HCT116 (cell line): ENCODE measurements at regions not wholly inside any gene's neighbourhood (a gene's known extent, or its start where the extent isn't known, plus 50 kb on each side); places are given as distances from the start of the nearest gene placed in this dataset.

Experiments used
- ATAC-seq: fragments of 200-7000 bp; cut with Tn5 transposase; 2 replicates; pipeline ENCODE4 v1.9.1; 2020; ENCODE audit warnings: mild to moderate bottlenecking, moderate library complexity
- BruUV-seq: library from RNA; stranded (reverse); fragments of 400-500 nt; replicated peaks from 2 replicates; lab custom pipeline; 2021; lab: Mats Ljungman, UMichigan
- CTCF ChIA-PET: fragments of 300-600 bp; sonication (Branson Sonifier 250); formaldehyde crosslinking; loops from one replicate; lab custom pipeline; 2021; ENCODE audit warnings: antibody characterized with exemption; lab: Charles Lee
- POLR2A ChIA-PET: fragments of 300-600, 350-600 bp; sonication (Branson Sonifier 250); formaldehyde crosslinking; loops from one replicate; lab custom pipeline; 2021; ENCODE audit warnings: antibody characterized with exemption; lab: Charles Lee
- RAD21 ChIA-PET, 2 experiments: fragments of 300-600 bp; sonication (Branson Sonifier 250); formaldehyde crosslinking; loops; one replicate each; lab custom pipeline; 2023; ENCODE audit warnings: low total read pairs in 2 of 2; ENCODE audit not compliant: uncharacterized antibody in 2 of 2, unreplicated experiment in 2 of 2, low non-redundant PET in 1 of 2; lab: Charles Lee
- DNase-seq: peaks from one replicate; pipeline ENCODE4 v3.0.0-alpha.2; 2010; ENCODE audit warnings: low read depth, low spot score
- H2AFZ ChIP-seq: fragments of 200-600 bp; shearing (Covaris generic), sonication (generic); 2 replicates; pipeline ENCODE4 v1.6.1; 2017; ENCODE audit warnings: low read depth, mixed run types, mixed read lengths, antibody characterized with exemption, low read length; ENCODE audit not compliant: poor library complexity, severe bottlenecking
- H3K27ac ChIP-seq: 2 replicates; pipeline ENCODE4 v1.5.1; 2012; ENCODE audit warnings: low read depth, low read length
- H3K27me3 ChIP-seq: fragments of 200-600 bp; sonication (generic); 2 replicates; pipeline ENCODE4 v1.6.1; 2016; ENCODE audit warnings: mixed run types, low read length, mixed read lengths; ENCODE audit not compliant: insufficient read depth
- H3K36me3 ChIP-seq, 2 experiments: fragments of 200-500 bp in 1 of 2; fragments of 200-600 bp in 1 of 2; sonication (Bioruptor generic) in 1 of 2; sonication (generic) in 1 of 2; 2 replicates each; pipeline versions ENCODE4 v1.5.1 to v1.6.1; 2014 to 2016; ENCODE audit warnings: low read length in 2 of 2, inconsistent platforms in 1 of 2, mixed read lengths in 1 of 2, mixed run types in 1 of 2; ENCODE audit not compliant: insufficient read depth in 2 of 2, control insufficient read depth in 1 of 2
- H3K4me1 ChIP-seq, 2 experiments: fragments of 200-600 bp in 1 of 2; sonication (generic) in 1 of 2; 2 replicates each; pipeline versions ENCODE4 v1.5.1 to v1.6.1; 2012 to 2017; ENCODE audit warnings: low read length in 2 of 2, inconsistent platforms in 1 of 2, mild to moderate bottlenecking in 1 of 2, mixed read lengths in 1 of 2, mixed run types in 1 of 2, moderate library complexity in 1 of 2; ENCODE audit not compliant: insufficient read depth in 2 of 2, control insufficient read depth in 1 of 2
- H3K4me2 ChIP-seq: fragments of 200-600 bp; sonication (generic); 2 replicates; pipeline ENCODE4 v1.6.1; 2017; ENCODE audit warnings: mixed run types, low read length, mixed read lengths
- H3K4me3 ChIP-seq, 2 experiments: fragments of 200-600 bp in 1 of 2; sonication (generic) in 1 of 2; replicated peaks in 1 of 2; 2 replicates each; pipeline ENCODE4 v1.5.1; 2011 to 2016; ENCODE audit warnings: low read length in 2 of 2, control low read depth in 1 of 2, low read depth in 1 of 2, mild to moderate bottlenecking in 1 of 2, mixed read lengths in 1 of 2, mixed run types in 1 of 2
- H3K79me2 ChIP-seq: fragments of 200-600 bp; sonication (generic); 2 replicates; pipeline ENCODE4 v1.6.1; 2017; ENCODE audit warnings: mild to moderate bottlenecking, mixed run types, low read length, moderate library complexity, mixed read lengths; ENCODE audit not compliant: insufficient read depth
- H3K9ac ChIP-seq: fragments of 200-600 bp; sonication (generic); 2 replicates; pipeline ENCODE4 v1.6.1; 2016; ENCODE audit warnings: low read length, mixed read lengths
- H3K9me2 ChIP-seq: fragments of 200-600 bp; sonication (generic), shearing (Covaris generic); 2 replicates; pipeline ENCODE4 v1.6.1; 2017; ENCODE audit warnings: mixed run types, mild to moderate bottlenecking, moderate library complexity; ENCODE audit not compliant: insufficient read depth
- H3K9me3 ChIP-seq, 2 experiments: fragments of 200-500 bp in 1 of 2; fragments of 200-600 bp in 1 of 2; sonication (Bioruptor generic) in 1 of 2; sonication (generic) in 1 of 2; 2 replicates each; pipeline ENCODE4 v1.6.1; 2014 to 2017; ENCODE audit warnings: low read length in 2 of 2, mixed read lengths in 2 of 2, inconsistent platforms in 1 of 2, low read depth in 1 of 2, mild to moderate bottlenecking in 1 of 2, mixed run types in 1 of 2, moderate library complexity in 1 of 2; ENCODE audit not compliant: control insufficient read depth in 1 of 2, insufficient read depth in 1 of 2
- H4K20me1 ChIP-seq: fragments of 200-600 bp; sonication (generic), shearing (Covaris generic); 2 replicates; pipeline ENCODE4 v1.6.1; 2017; ENCODE audit warnings: mixed run types, mild to moderate bottlenecking, moderate library complexity; ENCODE audit not compliant: insufficient read depth
- FOSL1 ChIP-seq: IDR thresholded peaks from 2 replicates; pipeline ENCODE4 v1.6.1; 2012; ENCODE audit warnings: low read depth
- JUND ChIP-seq: IDR thresholded peaks from 2 replicates; pipeline ENCODE4 v1.6.1; 2012
- MAX ChIP-seq: IDR thresholded peaks from 2 replicates; pipeline ENCODE4 v1.6.1; 2012
- TCF7L2 ChIP-seq: IDR thresholded peaks from 2 replicates; pipeline ENCODE4 v1.7.0; 2011; ENCODE audit warnings: borderline replicate concordance, inconsistent platforms; ENCODE audit not compliant: insufficient read depth, insufficient read length; ENCODE audit errors: extremely low read depth
- intact Hi-C: fragments of 100-400 bp; cut with micrococcal nuclease; formaldehyde crosslinking; loops from 2 replicates; pipeline ENCODE4 v1.10.0; 2022

DNA sequence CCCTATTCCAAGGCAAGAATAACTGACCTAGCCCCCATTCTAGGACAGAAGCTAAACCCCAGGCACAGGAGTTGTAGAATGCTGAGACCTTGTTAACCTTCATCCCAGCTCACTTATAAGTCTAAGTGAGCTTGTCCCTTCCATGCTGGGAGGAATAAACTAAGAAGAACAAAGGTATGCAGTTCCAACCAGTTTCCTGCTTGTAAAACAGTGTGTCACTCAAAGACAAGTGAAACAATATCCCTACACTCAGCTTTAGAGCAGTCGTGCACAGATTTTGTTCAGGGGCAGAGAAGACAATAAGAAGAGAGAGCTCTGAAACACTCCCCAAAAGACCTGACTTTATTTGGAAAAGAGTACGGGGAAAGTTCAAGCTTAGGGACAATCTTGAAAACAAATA is 292.1 kb downstream of the CGGBP1 start:
- no peak overlapping the region for H3K9ac ChIP-seq
- DNase-seq: no peak
- H3K4me1 ChIP-seq: no peaks in the 10 kb centered on the region
- H3K27me3 ChIP-seq: no peaks in the 10 kb centered on the region
- no peak overlapping the region for H3K27ac ChIP-seq
- intact Hi-C loops: no loop called here
- BruUV-seq: no TSS peak
- H3K4me2 ChIP-seq: no peak overlapping the region
- TF ChIP-seq FOSL1 (no peak), JUND (no peak), MAX (no peak)
- TF ChIP-seq, all 23 proteins: peak for 0
- RAD21 ChIA-PET: no interaction called here
- Histone ChIP-seq H3K4me3 (no peak overlapping the region), H3K79me2 (no peaks in the 10 kb centered on the region), H4K20me1 (no peaks in the 10 kb centered on the region), H3K9me2 (no peaks in the 10 kb centered on the region), H2AFZ (no peak overlapping the region), H3K9me3 (no peaks in the 10 kb centered on the region), H3K36me3 (no peaks in the 10 kb centered on the region)
- no peak for ATAC-seq
- CTCF ChIA-PET: no interaction called here
- POLR2A ChIA-PET: no interaction called here

GRCh38 chr3:87765256-87765655 is 293.5 kb downstream of the CGGBP1 start:
- intact Hi-C loops: no loop called here
- H3K9ac ChIP-seq: no peak overlapping the region
- no peaks in the 10 kb centered on the region for H3K79me2 ChIP-seq
- H3K36me3 ChIP-seq: no peaks in the 10 kb centered on the region
- CTCF ChIA-PET: no interaction called here
- ATAC-seq (no peak), DNase-seq (no peak)
- no peak overlapping the region for H3K27ac ChIP-seq
- H3K9me3 ChIP-seq: no peaks in the 10 kb centered on the region
- no peak for TF ChIP-seq TCF7L2
- BruUV-seq: no TSS peak
- no peaks in the 10 kb centered on the region for H3K4me1 ChIP-seq
- H3K9me2 ChIP-seq: no peaks in the 10 kb centered on the region
- RAD21 ChIA-PET: no interaction called here
- H3K4me3 ChIP-seq: no peak overlapping the region
- POLR2A ChIA-PET: no interaction called here
- no peaks in the 10 kb centered on the region for H3K27me3 ChIP-seq
- no peak overlapping the region for H2AFZ ChIP-seq
- no peak overlapping the region for H3K4me2 ChIP-seq
- H4K20me1 ChIP-seq: no peaks in the 10 kb centered on the region
